HL-60 (cell line): ENCODE measurements at regions not wholly inside any gene's neighbourhood (a gene's known extent, or its start where the extent isn't known, plus 50 kb on each side); places are given as distances from the start of the nearest gene placed in this dataset.

Experiments used
- DNase-seq, 2 experiments: peaks; one replicate each; pipeline ENCODE4 v3.0.0-alpha.2; 2010 to 2020; ENCODE audit warnings: low read depth in 1 of 2, low spot score in 1 of 2
- H3K27ac ChIP-seq: fragments of 250-450 bp; sonication (Bioruptor Pico); replicated peaks from 2 replicates; pipeline ENCODE4 v1.5.1; 2020; ENCODE audit warnings: mild to moderate bottlenecking, moderate library complexity
- H3K27me3 ChIP-seq: fragments of 250-450 bp; sonication (Bioruptor Pico); 2 replicates; pipeline ENCODE4 v1.5.1; 2021; ENCODE audit warnings: mild to moderate bottlenecking, moderate library complexity; ENCODE audit not compliant: insufficient read depth, poor library complexity, severe bottlenecking
- H3K4me3 ChIP-seq: replicated peaks from 2 replicates; pipeline ENCODE4 v1.5.1; 2011; ENCODE audit warnings: mild to moderate bottlenecking, control low read depth, low read length; ENCODE audit not compliant: insufficient read depth
- GABPA ChIP-seq: IDR thresholded peaks from 2 replicates; pipeline ENCODE4 v1.6.1; 2012; ENCODE audit warnings: low read depth
- POLR2AphosphoS5 ChIP-seq: IDR thresholded peaks from 2 replicates; pipeline ENCODE4 v1.6.1; 2012; ENCODE audit warnings: low read depth
- REST ChIP-seq: IDR thresholded peaks from 2 replicates; pipeline ENCODE4 v1.6.1; 2012; ENCODE audit warnings: low read depth; ENCODE audit not compliant: insufficient replicate concordance
- SPI1 ChIP-seq: IDR thresholded peaks from 2 replicates; pipeline ENCODE4 v1.6.1; 2012; ENCODE audit warnings: low read depth, mild to moderate bottlenecking, borderline replicate concordance
- TF ChIP-seq, protein P1 (sequence below): IDR thresholded peaks from one replicate; pipeline ENCODE4 v1.5.1; 2011; ENCODE audit warnings: low read length, control low read depth, inconsistent platforms; ENCODE audit not compliant: insufficient read depth

DNA sequence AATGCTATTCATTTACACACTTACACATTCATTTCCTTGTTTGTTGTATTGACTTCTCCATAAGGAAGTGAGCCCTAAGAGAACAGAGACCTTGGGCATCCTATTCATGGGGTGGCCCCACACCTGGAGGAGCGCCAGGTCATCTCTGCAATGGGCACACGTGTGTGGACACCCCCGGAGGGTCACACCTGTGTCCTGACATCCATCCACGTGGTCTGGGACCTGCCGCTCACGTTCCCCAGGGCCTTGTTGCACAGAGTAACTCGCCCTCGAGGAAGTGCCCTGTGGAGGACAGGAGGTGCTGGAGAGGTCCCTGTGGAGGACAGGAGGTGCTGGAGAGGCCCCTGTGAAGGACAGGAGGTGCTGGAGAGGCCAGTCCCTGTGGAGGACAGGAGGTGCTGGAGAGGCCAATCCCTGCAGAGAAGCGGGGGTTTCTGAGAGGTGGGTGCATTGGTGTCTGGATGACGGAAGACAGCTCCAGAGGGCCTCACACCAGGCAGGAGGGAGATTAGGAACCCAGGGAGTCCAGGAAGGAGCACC is 73.2 kb upstream of the GPC1 start:
- no peak overlapping the region for H3K4me3 ChIP-seq
- TF ChIP-seq REST: no peak
- TF ChIP-seq SPI1: no peak
- TF ChIP-seq, protein P1, sequence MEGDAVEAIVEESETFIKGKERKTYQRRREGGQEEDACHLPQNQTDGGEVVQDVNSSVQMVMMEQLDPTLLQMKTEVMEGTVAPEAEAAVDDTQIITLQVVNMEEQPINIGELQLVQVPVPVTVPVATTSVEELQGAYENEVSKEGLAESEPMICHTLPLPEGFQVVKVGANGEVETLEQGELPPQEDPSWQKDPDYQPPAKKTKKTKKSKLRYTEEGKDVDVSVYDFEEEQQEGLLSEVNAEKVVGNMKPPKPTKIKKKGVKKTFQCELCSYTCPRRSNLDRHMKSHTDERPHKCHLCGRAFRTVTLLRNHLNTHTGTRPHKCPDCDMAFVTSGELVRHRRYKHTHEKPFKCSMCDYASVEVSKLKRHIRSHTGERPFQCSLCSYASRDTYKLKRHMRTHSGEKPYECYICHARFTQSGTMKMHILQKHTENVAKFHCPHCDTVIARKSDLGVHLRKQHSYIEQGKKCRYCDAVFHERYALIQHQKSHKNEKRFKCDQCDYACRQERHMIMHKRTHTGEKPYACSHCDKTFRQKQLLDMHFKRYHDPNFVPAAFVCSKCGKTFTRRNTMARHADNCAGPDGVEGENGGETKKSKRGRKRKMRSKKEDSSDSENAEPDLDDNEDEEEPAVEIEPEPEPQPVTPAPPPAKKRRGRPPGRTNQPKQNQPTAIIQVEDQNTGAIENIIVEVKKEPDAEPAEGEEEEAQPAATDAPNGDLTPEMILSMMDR: no peak
- no peaks in the 10 kb centered on the region for H3K27me3 ChIP-seq
- DNase-seq: no peak
- no peak overlapping the region for H3K27ac ChIP-seq

DNA sequence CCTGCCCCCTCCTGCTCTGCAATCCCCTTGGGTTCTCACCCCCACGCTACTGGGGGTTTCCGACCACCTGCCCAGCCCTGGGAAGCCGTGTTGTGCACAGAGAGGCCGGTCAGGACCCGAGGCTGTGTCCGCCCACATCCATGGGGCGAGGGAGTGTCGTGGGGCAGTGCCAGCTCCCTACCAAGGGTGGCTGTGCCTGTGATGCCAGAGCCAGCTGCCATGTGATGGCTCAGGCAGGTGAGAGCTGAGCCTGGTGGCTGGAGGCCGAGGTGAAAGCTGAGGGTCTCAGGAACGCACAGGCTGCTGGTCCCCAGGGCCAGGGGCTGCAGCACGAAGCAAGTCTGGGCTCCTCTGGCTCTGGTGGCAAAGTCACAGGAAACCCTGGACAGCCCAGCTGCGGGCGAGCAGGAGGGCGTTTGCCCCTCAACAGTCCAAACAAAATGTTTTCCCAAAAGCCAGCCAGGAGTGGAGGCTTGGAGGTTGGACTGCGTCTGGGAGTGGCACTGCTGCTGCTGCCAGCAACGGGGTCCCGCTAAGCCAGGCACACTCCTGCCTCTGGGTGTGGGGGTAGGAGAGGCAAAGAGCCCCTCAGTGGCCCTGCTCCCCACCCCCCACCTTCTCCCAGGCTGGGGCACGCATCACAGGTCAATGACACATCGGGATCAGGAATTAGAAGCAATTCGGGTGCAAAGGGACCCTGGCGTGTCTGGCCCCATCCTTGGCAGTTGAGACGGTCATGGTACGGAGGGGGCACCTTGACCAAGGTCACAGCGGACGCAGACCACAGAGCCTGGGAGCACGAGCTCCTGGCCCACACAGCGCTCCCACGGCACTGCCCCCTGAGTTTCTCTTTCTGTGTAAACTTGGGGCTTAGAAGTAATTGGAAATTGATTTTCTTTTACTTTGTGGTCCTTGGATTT is 72.4 kb upstream of the GPC1 start:
- DNase-seq: no peak
- TF ChIP-seq SPI1 (no peak), POLR2AphosphoS5 (no peak), REST (no peak), GABPA (no peak)
- TF ChIP-seq, protein P1: no peak
- H3K4me3 ChIP-seq: no peak overlapping the region
- no peak overlapping the region for H3K27ac ChIP-seq
- no peaks in the 10 kb centered on the region for H3K27me3 ChIP-seq

DNA sequence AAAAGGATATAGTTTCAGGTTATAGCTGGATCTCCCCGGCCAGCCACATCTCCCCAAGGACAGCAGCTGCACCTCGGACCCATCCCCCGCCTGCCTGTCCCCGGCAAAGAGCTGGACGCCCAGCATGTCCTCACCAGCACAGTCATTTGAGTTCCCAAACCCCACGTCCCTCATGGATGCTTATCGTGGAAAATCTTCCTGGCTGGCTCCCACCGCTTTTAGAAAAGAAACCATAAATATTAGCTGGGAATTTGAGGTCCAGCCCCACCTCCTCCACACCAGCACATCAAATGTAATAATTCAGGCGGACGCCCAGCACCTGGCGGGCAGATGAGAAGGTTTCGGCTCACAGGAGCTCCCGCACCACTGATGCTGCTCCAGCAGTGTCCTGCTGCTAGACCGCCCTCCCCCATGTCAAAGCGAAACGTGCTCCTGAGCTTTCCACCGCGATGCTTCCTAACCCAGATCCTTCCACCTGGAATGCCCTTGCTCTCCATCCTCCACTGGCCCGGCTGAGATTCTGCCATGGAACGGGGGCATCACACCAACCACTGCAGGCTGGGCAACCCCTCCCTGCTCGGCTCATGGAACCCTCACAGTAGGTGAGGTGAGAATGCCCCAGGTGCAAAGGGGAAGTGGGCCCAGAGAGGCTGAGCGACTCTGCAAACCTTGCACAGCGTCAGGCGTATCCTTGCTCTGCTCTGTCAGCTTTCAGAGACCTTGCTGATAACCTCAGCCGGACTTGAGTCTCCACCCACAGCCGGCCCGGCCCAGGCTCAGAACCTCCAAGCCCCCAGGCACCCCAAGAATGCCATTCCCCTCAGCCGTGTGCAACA is 71.5 kb upstream of the GPC1 start:
- TF ChIP-seq SPI1 (no peak), POLR2AphosphoS5 (no peak), REST (no peak), GABPA (no peak)
- TF ChIP-seq, protein P1: no peak
- H3K27ac ChIP-seq: no peak overlapping the region
- DNase-seq: no peak
- no peaks in the 10 kb centered on the region for H3K27me3 ChIP-seq
- no peak overlapping the region for H3K4me3 ChIP-seq
